ENCODE measurements at regions not wholly inside any gene's neighbourhood (a gene's known extent, or its start where the extent isn't known, plus 50 kb on each side); places are given as distances from the start of the nearest gene placed in this dataset.
"Not testable (repeated sequence)": the region's sequence is repeated elsewhere in the genome, so short reads cannot be mapped to it uniquely, and the experiment has no call there.

GRCh38 chr7:13024121-13024674 lies 336.8 kb downstream of the ARL4A start:
- H2AFZ ChIP-seq: no peak overlapping the region
- TF ChIP-seq EZH2phosphoT487 (IDR thresholded peaks at IDR 0.05; ENCODE audit: insufficient read depth, low read depth) (no peak), EZH2 (IDR thresholded peaks at IDR 0.05; ENCODE audit: insufficient read depth, poor library complexity, severe bottlenecking) (no peak)
- no peak overlapping the region for H3K4me3 ChIP-seq
- no peaks in the 10 kb centered on the region for H3F3A ChIP-seq (ENCODE audit: insufficient read depth)
- H4K20me1 ChIP-seq (ENCODE audit: insufficient read depth): no peaks in the 10 kb centered on the region
- H3K9me3 ChIP-seq (ENCODE audit: low read depth): no peaks in the 10 kb centered on the region
- H3K79me2 ChIP-seq (ENCODE audit: insufficient read depth): no peaks in the 10 kb centered on the region
- H3K36me3 ChIP-seq (ENCODE audit: low read depth): no peaks in the 10 kb centered on the region
- in situ Hi-C loops (cut with MboI): no loop called here
- 4 to 12% methylated on average over 1 of the region's 1 CpG for WGBS, 2 experiments (ENCODE audit: low coverage in 1 of 2, low lambda C conversion rate in 2 of 2, missing lambda C conversion rate in 2 of 2)
- no peak overlapping the region for H3K4me2 ChIP-seq (ENCODE audit: unreplicated experiment)
- no peak overlapping the region for H3K27ac ChIP-seq
- H3K9ac ChIP-seq: no peak overlapping the region
- DNase-seq: no peak
- H3K9me2 ChIP-seq (ENCODE audit: insufficient read depth): no peaks in the 10 kb centered on the region
- no peaks in the 10 kb centered on the region for H3K27me3 ChIP-seq (replicated peaks; ENCODE audit: insufficient read depth)
- H3K4me1 ChIP-seq (ENCODE audit: insufficient read depth): no peaks in the 10 kb centered on the region

DNA sequence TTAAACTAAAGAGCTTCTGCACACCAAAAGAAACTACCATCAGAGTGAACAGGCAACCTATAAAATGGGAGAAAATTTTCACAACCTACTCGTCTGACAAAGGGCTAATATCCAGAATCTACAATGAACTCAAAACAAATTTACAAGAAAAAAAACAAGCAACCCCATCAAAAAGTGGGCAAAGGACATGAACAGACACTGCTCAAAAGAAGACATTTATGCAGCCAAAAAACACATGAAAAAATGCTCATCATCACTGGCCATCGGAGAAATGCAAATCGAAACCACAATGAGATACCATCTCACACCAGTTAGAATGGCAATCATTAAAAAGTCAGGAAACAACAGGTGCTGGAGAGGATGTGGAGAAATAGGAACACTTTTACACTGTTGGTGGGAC lies 337.6 kb downstream of the ARL4A start:
- DNase-seq; in situ Hi-C loops (cut with MboI); H3K4me2 ChIP-seq (ENCODE audit: unreplicated experiment); H2AFZ ChIP-seq; H3K9me3 ChIP-seq (ENCODE audit: low read depth); H3K27ac ChIP-seq; H3K4me1 ChIP-seq (ENCODE audit: insufficient read depth); H3F3A ChIP-seq (ENCODE audit: insufficient read depth); H3K4me3 ChIP-seq; H3K79me2 ChIP-seq (ENCODE audit: insufficient read depth); H4K20me1 ChIP-seq (ENCODE audit: insufficient read depth); H3K36me3 ChIP-seq (ENCODE audit: low read depth); H3K27me3 ChIP-seq (replicated peaks; ENCODE audit: insufficient read depth); H3K9me2 ChIP-seq (ENCODE audit: insufficient read depth); H3K9ac ChIP-seq: not testable (repeated sequence)
- 59 to 64% methylated on average over 3 of the region's 3 CpGs for WGBS, 2 experiments (ENCODE audit: low coverage in 1 of 2, low lambda C conversion rate in 2 of 2, missing lambda C conversion rate in 2 of 2)

- no peaks in the 10 kb centered on the region for H4K20me1 ChIP-seq (ENCODE audit: insufficient read depth)
These were observed 339.9 kb downstream of the ARL4A start for GRCh38 chr7:13027321-13027720.

DNA sequence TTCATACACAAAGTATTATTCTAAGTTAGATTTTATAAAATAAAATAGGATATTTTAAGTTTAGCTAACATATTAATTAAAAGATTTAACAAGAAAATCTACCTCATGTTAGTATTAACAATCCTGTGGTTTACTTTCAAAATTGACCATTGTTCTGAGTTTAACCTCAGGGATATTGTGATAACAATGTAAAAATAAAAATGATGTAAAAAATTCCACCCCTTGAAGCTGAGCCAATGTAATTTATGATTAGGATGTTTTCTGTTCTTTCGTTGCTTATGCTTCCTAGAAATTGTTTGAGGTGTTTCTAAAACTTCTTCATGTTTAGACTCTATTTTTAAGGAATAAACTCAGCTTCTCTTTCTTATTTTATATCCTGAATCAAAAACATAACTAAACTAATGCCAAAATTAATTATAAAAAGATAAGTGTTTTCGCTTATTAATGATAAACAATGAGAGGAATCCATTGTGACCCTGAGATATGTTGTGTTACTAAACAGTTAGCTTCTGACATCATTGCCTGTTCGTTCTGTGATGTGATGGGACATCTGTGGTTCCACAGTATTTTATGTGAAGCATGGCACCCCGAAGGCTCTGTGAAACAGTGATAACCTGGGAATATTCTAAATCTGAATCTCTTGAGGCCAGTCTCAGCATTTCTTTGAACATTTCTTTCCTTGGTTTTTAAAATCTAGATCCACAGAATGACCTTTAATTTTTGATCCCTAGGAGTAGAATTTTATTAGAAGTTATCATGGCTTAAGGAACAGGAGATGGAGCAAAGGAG lies 340.8 kb downstream of the ARL4A start:
- Histone ChIP-seq H3K9me3 (ENCODE audit: low read depth) (no peaks in the 10 kb centered on the region), H3K36me3 (ENCODE audit: low read depth) (no peaks in the 10 kb centered on the region), H3K9ac (no peak overlapping the region), H3F3A (ENCODE audit: insufficient read depth) (no peaks in the 10 kb centered on the region), H3K9me2 (ENCODE audit: insufficient read depth) (no peaks in the 10 kb centered on the region), H3K27ac (no peak overlapping the region), H4K20me1 (ENCODE audit: insufficient read depth) (no peaks in the 10 kb centered on the region), H3K4me1 (ENCODE audit: insufficient read depth) (peaks cover 8% of the 10 kb centered on the region), H3K79me2 (ENCODE audit: insufficient read depth) (no peaks in the 10 kb centered on the region), H3K27me3 (replicated peaks; ENCODE audit: insufficient read depth) (no peaks in the 10 kb centered on the region), H3K4me3 (no peak overlapping the region), H3K4me2 (ENCODE audit: unreplicated experiment) (no peak overlapping the region), H2AFZ (no peak overlapping the region)
- WGBS, 2 experiments (ENCODE audit: low coverage in 1 of 2, low lambda C conversion rate in 2 of 2, missing lambda C conversion rate in 2 of 2): 43 to 56% methylated on average over 4 of the region's 4 CpGs
- no peak for DNase-seq
- in situ Hi-C loops (cut with MboI): no loop called here
- TF ChIP-seq EZH2phosphoT487 (IDR thresholded peaks at IDR 0.05; ENCODE audit: insufficient read depth, low read depth): no peak
- TF ChIP-seq EZH2 (IDR thresholded peaks at IDR 0.05; ENCODE audit: insufficient read depth, poor library complexity, severe bottlenecking): no peak

More at GRCh38 chr7:13027321-13027720, 339.9 kb downstream of the ARL4A start:
- peaks cover 8% of the 10 kb centered on the region for H3K4me1 ChIP-seq (ENCODE audit: insufficient read depth)
- 88 to 95% methylated on average over 2 of the region's 2 CpGs for WGBS, 2 experiments (ENCODE audit: low coverage in 1 of 2, low lambda C conversion rate in 2 of 2, missing lambda C conversion rate in 2 of 2)
- no peak for DNase-seq
- in situ Hi-C loops (cut with MboI): no loop called here
- H3K79me2 ChIP-seq (ENCODE audit: insufficient read depth): no peaks in the 10 kb centered on the region
- H3K4me2 ChIP-seq (ENCODE audit: unreplicated experiment): no peak overlapping the region
- TF ChIP-seq EZH2 (IDR thresholded peaks at IDR 0.05; ENCODE audit: insufficient read depth, poor library complexity, severe bottlenecking): no peak
- TF ChIP-seq EZH2phosphoT487 (IDR thresholded peaks at IDR 0.05; ENCODE audit: insufficient read depth, low read depth): no peak
- no peak overlapping the region for H3K27ac ChIP-seq
- no peaks in the 10 kb centered on the region for H3K36me3 ChIP-seq (ENCODE audit: low read depth)
- H3K4me3 ChIP-seq: no peak overlapping the region
- no peak overlapping the region for H3K9ac ChIP-seq
- no peaks in the 10 kb centered on the region for H3K9me3 ChIP-seq (ENCODE audit: low read depth)
- H3K27me3 ChIP-seq (replicated peaks; ENCODE audit: insufficient read depth): no peaks in the 10 kb centered on the region
- no peaks in the 10 kb centered on the region for H3F3A ChIP-seq (ENCODE audit: insufficient read depth)
- H3K9me2 ChIP-seq (ENCODE audit: insufficient read depth): no peaks in the 10 kb centered on the region
- H2AFZ ChIP-seq: no peak overlapping the region

Data from GM23248 (cell line).